Gastrocnemius medialis (tissue), 4 donors: ENCODE measurements at regions not wholly inside any gene's neighbourhood (a gene's known extent, or its start where the extent isn't known, plus 50 kb on each side); places are given as distances from the start of the nearest gene placed in this dataset.

Source experiments
- ATAC-seq, 2 donors: fragments of 150-250 bp; one replicate each; pipeline ENCODE4 v1.9.1; 2016
- DNase-seq, 2 donors: peaks; one replicate each; pipeline ENCODE4 v3.0.0-alpha.2; 2019
- H3K27ac ChIP-seq, 4 donors: fragments of 200-600 bp; sonication (generic); 1 replicate in 1 of 4; 2 replicates in 3 of 4; pipeline ENCODE4 v1.5.1; 2016 to 2018; ENCODE audit warnings: mild to moderate bottlenecking in 2 of 4, moderate library complexity in 1 of 4
- H3K27me3 ChIP-seq, 3 donors: fragments of 200-600 bp; sonication (generic) in 2 of 3; 1 replicate in 1 of 3; 2 replicates in 2 of 3; pipeline versions ENCODE4 v1.5.1 to v1.6.0; 2016 to 2019; ENCODE audit warnings: mild to moderate bottlenecking in 1 of 3, moderate library complexity in 1 of 3
- H3K36me3 ChIP-seq, 2 donors: fragments of 200-600 bp; sonication (generic) in 1 of 2; one replicate each; pipeline ENCODE4 v1.5.1; 2017 to 2018
- H3K4me1 ChIP-seq, 2 donors: fragments of 200-600 bp; sonication (generic) in 1 of 2; one replicate each; pipeline ENCODE4 v1.5.1; 2016 to 2017; ENCODE audit warnings: mild to moderate bottlenecking in 2 of 2
- H3K4me3 ChIP-seq, 4 donors: fragments of 200-600 bp; sonication (generic) in 3 of 4; 1 replicate in 1 of 4; 2 replicates in 3 of 4; pipeline ENCODE4 v1.5.1; 2016 to 2019; ENCODE audit warnings: mild to moderate bottlenecking in 2 of 4
- H3K9me3 ChIP-seq, 3 donors: fragments of 200-600 bp; sonication (generic) in 2 of 3; 1 replicate in 1 of 3; 2 replicates in 2 of 3; pipeline ENCODE4 v1.5.1; 2016 to 2019
- POLR2A ChIP-seq, 2 donors: fragments of 450-650 bp; IDR thresholded peaks; one replicate each; pipeline ENCODE4 v1.6.1; 2017; ENCODE audit warnings: antibody characterized with exemption in 2 of 2, mild to moderate bottlenecking in 2 of 2, moderate library complexity in 2 of 2
- in situ Hi-C, 4 donors: fragments of 200-750 bp; cut with MboI; loops; one replicate each; pipeline versions ENCODE4 v1.15.0 to v1.8.0; 2017; ENCODE audit warnings: low sequenced_read_pairs in 4 of 4
- intact Hi-C: fragments of 100-400 bp; cut with DNase I; formaldehyde crosslinking; loops from one replicate; pipeline ENCODE4 v1.15.1; 2023; ENCODE audit warnings: low total_unique reads
- TF ChIP-seq, protein P1 (sequence below), 5 experiments: fragments of 450-650 bp in 3 of 5; fragments of 200-600 bp in 2 of 5; sonication (generic) in 2 of 5; IDR thresholded peaks in 4 of 5; conservative IDR thresholded peaks in 1 of 5; 1 replicate in 4 of 5; 2 replicates in 1 of 5; pipeline ENCODE4 v1.5.1; 2016 to 2019; ENCODE audit warnings: antibody characterized with exemption in 5 of 5, mild to moderate bottlenecking in 3 of 5, moderate library complexity in 3 of 5

DNA sequence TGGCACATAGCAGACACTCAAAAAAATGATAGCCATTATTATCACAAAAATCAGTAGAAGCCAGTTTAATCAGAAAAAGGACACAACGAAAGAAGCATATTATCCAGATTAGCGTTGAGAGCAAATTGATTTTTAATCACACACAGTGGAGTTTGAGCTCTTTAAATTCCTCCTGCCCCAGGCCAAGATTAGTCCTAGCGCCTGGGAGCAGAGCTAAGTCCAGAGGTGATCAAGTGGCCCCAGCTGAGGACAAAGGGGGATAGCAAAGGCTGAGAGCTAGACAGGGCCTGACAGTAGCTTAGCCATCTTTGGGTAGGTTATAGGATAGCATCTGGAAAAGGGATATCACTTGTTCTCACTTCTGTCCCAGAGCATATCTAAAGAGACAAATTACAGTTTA, 133.6 kb downstream of the NXPE2 start:
- H3K27me3 ChIP-seq, result no peaks in the 10 kb centered on the region
- ATAC-seq (no peak), DNase-seq (no peak)
- no peaks in the 10 kb centered on the region for H3K36me3 ChIP-seq
- H3K4me1 ChIP-seq, result peaks cover 0 to 3% of the 10 kb centered on the region in 2 donors
- H3K27ac ChIP-seq, result no peak overlapping the region
- H3K4me3 ChIP-seq, result no peak overlapping the region
- intact Hi-C loops, result no loop called here
- H3K9me3 ChIP-seq, result no peaks in the 10 kb centered on the region
- in situ Hi-C loops, result no loop called here
- no peak for TF ChIP-seq POLR2A (IDR thresholded peaks at IDR 0.05)
- TF ChIP-seq, protein P1, sequence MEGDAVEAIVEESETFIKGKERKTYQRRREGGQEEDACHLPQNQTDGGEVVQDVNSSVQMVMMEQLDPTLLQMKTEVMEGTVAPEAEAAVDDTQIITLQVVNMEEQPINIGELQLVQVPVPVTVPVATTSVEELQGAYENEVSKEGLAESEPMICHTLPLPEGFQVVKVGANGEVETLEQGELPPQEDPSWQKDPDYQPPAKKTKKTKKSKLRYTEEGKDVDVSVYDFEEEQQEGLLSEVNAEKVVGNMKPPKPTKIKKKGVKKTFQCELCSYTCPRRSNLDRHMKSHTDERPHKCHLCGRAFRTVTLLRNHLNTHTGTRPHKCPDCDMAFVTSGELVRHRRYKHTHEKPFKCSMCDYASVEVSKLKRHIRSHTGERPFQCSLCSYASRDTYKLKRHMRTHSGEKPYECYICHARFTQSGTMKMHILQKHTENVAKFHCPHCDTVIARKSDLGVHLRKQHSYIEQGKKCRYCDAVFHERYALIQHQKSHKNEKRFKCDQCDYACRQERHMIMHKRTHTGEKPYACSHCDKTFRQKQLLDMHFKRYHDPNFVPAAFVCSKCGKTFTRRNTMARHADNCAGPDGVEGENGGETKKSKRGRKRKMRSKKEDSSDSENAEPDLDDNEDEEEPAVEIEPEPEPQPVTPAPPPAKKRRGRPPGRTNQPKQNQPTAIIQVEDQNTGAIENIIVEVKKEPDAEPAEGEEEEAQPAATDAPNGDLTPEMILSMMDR (IDR thresholded peaks at IDR 0.05 in 4 of 5, conservative IDR thresholded peaks at IDR 0.05 in 1 of 5), result no peak

DNA sequence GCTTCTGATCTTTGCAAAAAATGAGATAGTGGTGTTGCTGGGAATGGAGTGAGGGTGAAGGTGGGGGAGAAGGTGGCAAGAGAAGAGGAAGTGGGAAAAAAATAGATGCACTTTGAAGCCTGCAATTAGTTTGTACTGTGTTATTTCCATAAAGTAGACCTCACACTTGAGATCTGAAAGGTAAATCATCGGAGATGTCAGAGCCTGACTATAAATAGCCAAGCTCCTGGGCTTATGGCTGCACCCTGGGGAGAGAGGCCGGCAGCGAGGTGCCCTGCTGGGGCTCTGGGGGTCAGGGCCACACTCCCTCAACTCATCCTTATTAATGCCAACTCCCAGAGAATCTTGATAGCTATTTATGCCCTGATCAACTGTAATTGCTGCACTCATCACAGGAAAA, 134.4 kb downstream of the NXPE2 start:
- in situ Hi-C loops, result no loop called here
- ATAC-seq, result no peak

DNA sequence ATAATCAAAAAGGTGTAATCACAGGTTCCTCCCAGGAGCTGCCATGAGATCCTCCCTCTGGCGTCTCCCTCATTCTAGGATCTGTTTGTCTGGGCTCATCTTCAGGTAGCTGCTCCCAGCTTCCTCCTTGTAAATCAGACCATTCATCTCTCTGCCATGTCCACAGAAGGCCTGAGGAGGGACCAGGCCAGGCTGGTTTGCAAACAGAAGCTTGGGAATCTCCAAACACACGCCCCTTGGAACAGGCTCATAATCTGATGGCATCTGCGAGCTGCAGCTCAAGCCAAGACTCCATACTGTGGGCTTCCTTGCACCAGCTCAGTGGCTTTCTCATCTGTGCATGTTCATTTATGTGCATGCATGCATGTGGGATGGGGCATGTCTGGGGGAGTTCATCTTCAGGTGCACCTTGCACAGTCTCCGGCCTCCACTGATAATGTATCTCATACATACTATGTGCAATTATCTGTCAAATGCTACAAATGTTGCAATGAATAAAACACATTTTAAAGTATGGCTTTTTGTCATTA, 134.9 kb downstream of the NXPE2 start:
- DNase-seq, result no peak
- Histone ChIP-seq H3K9me3 (no peaks in the 10 kb centered on the region), H3K4me3 (no peak overlapping the region), H3K4me1 (peaks cover 0 to 3% of the 10 kb centered on the region in 2 donors), H3K27me3 (no peaks in the 10 kb centered on the region), H3K27ac (no peak overlapping the region), H3K36me3 (no peaks in the 10 kb centered on the region)
- in situ Hi-C loops, result no loop called here
- intact Hi-C loops, result no loop called here
- TF ChIP-seq, protein P1 (IDR thresholded peaks at IDR 0.05 in 4 of 5, conservative IDR thresholded peaks at IDR 0.05 in 1 of 5), result no peak
- TF ChIP-seq POLR2A (IDR thresholded peaks at IDR 0.05), result no peak
- no peak for ATAC-seq

More for the DNA sequence above, 134.4 kb downstream of the NXPE2 start:
- Histone ChIP-seq H3K27ac (no peak overlapping the region), H3K4me3 (no peak overlapping the region), H3K4me1 (peaks cover 0 to 3% of the 10 kb centered on the region in 2 donors), H3K36me3 (no peaks in the 10 kb centered on the region), H3K9me3 (no peaks in the 10 kb centered on the region), H3K27me3 (no peaks in the 10 kb centered on the region)
- intact Hi-C loops, result no loop called here
- no peak for DNase-seq
- no peak for TF ChIP-seq POLR2A (IDR thresholded peaks at IDR 0.05)
- TF ChIP-seq, protein P1 (IDR thresholded peaks at IDR 0.05 in 4 of 5, conservative IDR thresholded peaks at IDR 0.05 in 1 of 5), result no peak

DNA sequence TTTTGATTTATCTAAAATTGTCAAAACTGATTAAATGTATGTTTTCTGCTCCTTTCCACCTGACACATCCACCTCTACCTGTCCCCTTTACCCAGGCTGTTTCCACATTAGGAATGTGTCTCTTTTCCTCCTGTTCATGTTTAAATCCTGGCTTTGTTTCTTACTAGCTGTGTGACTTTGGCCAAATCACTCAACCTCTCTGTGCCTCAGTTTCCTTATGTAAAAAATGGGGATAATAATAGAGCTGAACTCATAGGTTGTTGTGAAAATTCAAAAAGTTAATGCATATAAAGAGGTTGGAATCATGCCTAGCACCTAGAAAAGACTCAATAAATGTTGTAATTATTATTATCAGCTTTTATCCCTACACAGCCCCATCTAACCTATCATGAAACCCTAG, 136.8 kb downstream of the NXPE2 start:
- no peaks in the 10 kb centered on the region for H3K27me3 ChIP-seq
- no peak overlapping the region for H3K4me3 ChIP-seq
- no peak overlapping the region for H3K27ac ChIP-seq
- TF ChIP-seq, protein P1 (IDR thresholded peaks at IDR 0.05 in 4 of 5, conservative IDR thresholded peaks at IDR 0.05 in 1 of 5), result no peak
- no peaks in the 10 kb centered on the region for H3K36me3 ChIP-seq
- DNase-seq (no peak), ATAC-seq (no peak)
- peaks cover 0 to 3% of the 10 kb centered on the region in 2 donors for H3K4me1 ChIP-seq
- H3K9me3 ChIP-seq, result no peaks in the 10 kb centered on the region
- intact Hi-C loops, result no loop called here
- in situ Hi-C loops, result no loop called here

DNA sequence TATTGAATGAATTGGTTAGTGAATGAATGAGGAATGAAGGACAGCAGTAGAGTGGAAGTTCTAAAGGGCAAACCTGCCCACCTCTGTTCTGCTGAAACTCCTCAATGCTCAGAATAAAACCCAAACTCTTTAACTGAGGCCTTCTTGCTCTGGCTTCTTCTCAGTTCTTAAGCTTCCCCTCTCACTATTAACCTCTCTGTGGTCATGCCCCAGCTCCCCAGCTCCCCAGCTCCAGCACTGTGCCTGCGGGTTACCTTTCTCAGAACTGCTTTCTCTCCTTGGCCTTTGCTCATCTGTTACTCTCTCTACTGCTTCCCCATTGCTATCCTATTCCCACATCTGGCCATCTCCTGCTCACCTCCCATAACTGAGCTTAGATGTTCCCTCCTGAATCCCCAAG, 137.4 kb downstream of the NXPE2 start:
- no peaks in the 10 kb centered on the region for H3K36me3 ChIP-seq
- H3K27ac ChIP-seq, result no peak overlapping the region
- H3K4me3 ChIP-seq, result no peak overlapping the region
- peaks cover 0 to 3% of the 10 kb centered on the region in 2 donors for H3K4me1 ChIP-seq
- H3K9me3 ChIP-seq, result no peaks in the 10 kb centered on the region
- intact Hi-C loops, result no loop called here
- TF ChIP-seq POLR2A (IDR thresholded peaks at IDR 0.05), result no peak
- TF ChIP-seq, protein P1 (IDR thresholded peaks at IDR 0.05 in 4 of 5, conservative IDR thresholded peaks at IDR 0.05 in 1 of 5), result no peak
- no peak for ATAC-seq
- DNase-seq, result no peak
- H3K27me3 ChIP-seq, result no peaks in the 10 kb centered on the region
- in situ Hi-C loops, result no loop called here
